ENCODE measurements at regions not wholly inside any gene's neighbourhood (a gene's known extent, or its start where the extent isn't known, plus 50 kb on each side); places are given as distances from the start of the nearest gene placed in this dataset.

DNA sequence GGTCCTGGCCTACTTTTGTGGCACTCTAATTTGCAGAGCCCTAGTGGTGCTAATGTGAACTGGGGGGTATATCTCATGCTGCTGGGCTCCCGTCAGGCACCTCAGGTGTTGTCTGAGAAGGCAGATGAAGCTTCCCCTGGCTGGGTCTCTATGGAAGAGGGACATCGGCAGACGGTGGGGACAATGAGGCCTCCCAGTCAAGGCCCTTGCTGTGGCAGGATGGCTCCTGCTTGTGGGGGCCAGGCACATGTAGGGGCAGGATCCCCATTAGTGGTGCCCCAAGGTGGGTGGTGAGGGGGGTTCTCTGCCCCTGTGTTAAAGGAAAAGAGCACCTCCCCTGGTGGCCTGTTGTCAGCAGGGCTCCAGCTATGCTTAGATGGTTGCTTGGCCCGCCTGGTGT is 192.8 kb upstream of the S1PR3 start:
- TF ChIP-seq ZNF274 (CRISPR knock-in tag; IDR thresholded peaks at IDR 0.05) (no peak), ZNF331 (CRISPR knock-in tag; IDR thresholded peaks at IDR 0.05) (no peak), SIX1 (CRISPR knock-in tag; IDR thresholded peaks at IDR 0.05; ENCODE audit: borderline replicate concordance) (no peak), SRF (IDR thresholded peaks at IDR 0.05; ENCODE audit: low read depth, low read length) (no peak)
- TF ChIP-seq, protein P1, sequence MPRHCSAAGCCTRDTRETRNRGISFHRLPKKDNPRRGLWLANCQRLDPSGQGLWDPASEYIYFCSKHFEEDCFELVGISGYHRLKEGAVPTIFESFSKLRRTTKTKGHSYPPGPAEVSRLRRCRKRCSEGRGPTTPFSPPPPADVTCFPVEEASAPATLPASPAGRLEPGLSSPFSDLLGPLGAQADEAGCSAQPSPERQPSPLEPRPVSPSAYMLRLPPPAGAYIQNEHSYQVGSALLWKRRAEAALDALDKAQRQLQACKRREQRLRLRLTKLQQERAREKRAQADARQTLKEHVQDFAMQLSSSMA (CRISPR knock-in tag; IDR thresholded peaks at IDR 0.05) = no peak
